Stimulated activated CD8-positive, alpha-beta memory T cell treated with anti-CD3 and anti-CD28 coated beads, Interleukin-12 subunit alpha, Interleukin-12 subunit beta, amount 100 ng/mL, for 1 hour (primary cell): ENCODE measurements at regions not wholly inside any gene's neighbourhood (a gene's known extent, or its start where the extent isn't known, plus 50 kb on each side); places are given as distances from the start of the nearest gene placed in this dataset.

Experiments used
- DNase-seq: peaks from one replicate; pipeline ENCODE4 v3.0.0-alpha.2; 2020; ENCODE audit warnings: low read depth

GRCh38 chr5:164860896-164861295 is 1355.5 kb downstream of the MAT2B start:
- DNase-seq, result no peak

GRCh38 chr5:164861610-164862009 is 1356.2 kb downstream of the MAT2B start:
- DNase-seq, result no peak

- no peak for DNase-seq
These were observed 1363.3 kb downstream of the MAT2B start for GRCh38 chr5:164868761-164869160.

GRCh38 chr5:164869325-164869724 is 1363.9 kb downstream of the MAT2B start:
- DNase-seq, result no peak

GRCh38 chr5:164876793-164877192 is 1371.4 kb downstream of the MAT2B start:
- no peak for DNase-seq

GRCh38 chr5:164881442-164881841 is 1376.0 kb downstream of the MAT2B start:
- no peak for DNase-seq

GRCh38 chr5:164885179-164885578 is 1379.8 kb downstream of the MAT2B start:
- no peak for DNase-seq

GRCh38 chr5:164893071-164893470 is 1387.7 kb downstream of the MAT2B start:
- DNase-seq, result no peak

GRCh38 chr5:164898705-164899104 is 1393.3 kb downstream of the MAT2B start:
- no peak for DNase-seq

- DNase-seq, result no peak
These were observed 1404.3 kb downstream of the MAT2B start for GRCh38 chr5:164909673-164910072.

GRCh38 chr5:164921722-164922121 is 1416.3 kb downstream of the MAT2B start:
- no peak for DNase-seq

- DNase-seq, result no peak
These were observed 1428.6 kb downstream of the MAT2B start for GRCh38 chr5:164934039-164934438.

- no peak for DNase-seq
These were observed 1429.1 kb downstream of the MAT2B start for GRCh38 chr5:164934561-164934960.

GRCh38 chr5:164941132-164941531 is 1435.7 kb downstream of the MAT2B start:
- no peak for DNase-seq

- DNase-seq, result no peak
These were observed 1445.5 kb downstream of the MAT2B start for GRCh38 chr5:164950927-164951326.

- no peak for DNase-seq
These were observed 1446.2 kb downstream of the MAT2B start for GRCh38 chr5:164951570-164951969.

- no peak for DNase-seq
These were observed 1453.3 kb downstream of the MAT2B start for GRCh38 chr5:164958688-164959087.

- no peak for DNase-seq
These were observed 1454.3 kb downstream of the MAT2B start for GRCh38 chr5:164959761-164960160.

- DNase-seq, result no peak
These were observed 1457.0 kb downstream of the MAT2B start for GRCh38 chr5:164962329-164962961.

GRCh38 chr5:164966611-164967010 is 1461.2 kb downstream of the MAT2B start:
- no peak for DNase-seq

- no peak for DNase-seq
These were observed 1461.9 kb downstream of the MAT2B start for GRCh38 chr5:164967354-164967753.

- DNase-seq, result no peak
These were observed 1467.6 kb downstream of the MAT2B start for GRCh38 chr5:164972973-164973372.

- DNase-seq, result no peak
These were observed 1470.6 kb downstream of the MAT2B start for GRCh38 chr5:164975986-164976385.

GRCh38 chr5:164980480-164980879 is 1475.1 kb downstream of the MAT2B start:
- DNase-seq, result no peak

GRCh38 chr5:164998142-164998541 is 1492.7 kb downstream of the MAT2B start:
- DNase-seq, result no peak
